Activated CD4-positive, alpha-beta T cell treated with anti-CD3 and anti-CD28 coated beads, Interleukin-10, Interleukin-2, amounts not matched to agents 100 ng/mL and 50 ng/mL, durations not matched to agents 16 hours and 8 hours (primary cell): ENCODE measurements at regions not wholly inside any gene's neighbourhood (a gene's known extent, or its start where the extent isn't known, plus 50 kb on each side); places are given as distances from the start of the nearest gene placed in this dataset.

Experiments
- DNase-seq: peaks from one replicate; pipeline ENCODE4 v3.0.0-alpha.2; 2020

DNA sequence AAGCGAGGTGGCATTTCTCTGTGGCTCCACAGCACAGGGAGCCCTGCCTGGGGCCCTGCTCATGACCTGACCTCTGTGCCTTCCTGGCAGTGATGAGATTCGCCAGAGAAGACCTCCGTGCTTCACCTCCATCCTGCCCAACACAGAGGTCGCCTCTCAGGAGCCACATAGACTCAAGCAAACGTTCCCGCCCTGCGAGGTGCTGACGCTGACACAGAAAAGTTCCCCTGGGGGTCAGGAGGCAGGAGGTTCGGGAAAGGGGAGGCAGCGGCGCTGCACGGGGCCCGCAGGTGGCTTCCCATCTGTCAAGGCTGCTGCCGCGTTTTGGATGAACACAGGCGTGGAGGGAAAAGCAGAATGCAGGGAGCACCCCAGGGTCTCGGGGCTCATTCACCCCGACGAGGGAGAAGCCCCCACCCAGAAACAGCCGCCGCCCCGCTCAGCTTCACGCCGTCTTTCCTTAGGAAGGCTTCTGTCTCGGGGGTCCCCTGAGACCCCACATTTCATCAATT is 579.6 kb upstream of the SALL3 start:
- DNase-seq = no peak

DNA sequence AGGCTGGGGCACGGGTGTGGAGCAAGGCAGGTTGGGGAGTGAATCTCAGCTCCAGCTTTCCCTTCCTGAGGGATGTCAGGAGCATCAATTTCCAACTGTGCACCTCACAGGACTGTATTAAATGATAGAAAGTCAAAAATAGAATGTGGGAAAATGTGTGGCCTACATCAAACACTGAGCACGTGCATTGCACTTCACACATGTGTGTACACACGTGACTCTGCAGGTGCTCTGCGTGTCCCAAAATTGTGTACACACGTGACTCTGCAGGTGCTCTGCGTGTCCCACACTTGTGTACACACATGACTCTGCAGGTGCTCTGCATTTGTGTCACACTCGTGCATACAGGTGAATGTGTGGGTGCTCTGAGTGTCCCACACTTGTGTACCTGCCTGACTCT is 577.2 kb upstream of the SALL3 start:
- no peak for DNase-seq

DNA sequence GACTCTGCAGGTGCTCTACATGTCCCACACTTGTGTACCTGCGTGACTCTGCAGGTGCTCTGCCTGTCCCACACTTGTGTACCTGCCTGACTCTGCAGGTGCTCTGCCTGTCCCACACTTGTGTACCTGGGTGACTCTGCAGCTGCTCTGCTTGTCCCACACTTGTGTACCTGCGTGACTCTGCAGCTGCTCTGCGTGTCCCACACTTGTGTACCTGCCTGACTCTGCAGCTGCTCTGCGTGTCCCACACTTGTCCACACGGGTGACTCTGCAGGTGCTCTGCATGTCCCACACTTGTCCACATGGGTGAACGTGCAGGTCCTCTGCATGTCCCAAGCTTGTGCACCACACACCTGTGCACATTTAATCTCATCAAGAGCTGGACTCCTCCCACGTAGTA is 576.7 kb upstream of the SALL3 start:
- DNase-seq = no peak

DNA sequence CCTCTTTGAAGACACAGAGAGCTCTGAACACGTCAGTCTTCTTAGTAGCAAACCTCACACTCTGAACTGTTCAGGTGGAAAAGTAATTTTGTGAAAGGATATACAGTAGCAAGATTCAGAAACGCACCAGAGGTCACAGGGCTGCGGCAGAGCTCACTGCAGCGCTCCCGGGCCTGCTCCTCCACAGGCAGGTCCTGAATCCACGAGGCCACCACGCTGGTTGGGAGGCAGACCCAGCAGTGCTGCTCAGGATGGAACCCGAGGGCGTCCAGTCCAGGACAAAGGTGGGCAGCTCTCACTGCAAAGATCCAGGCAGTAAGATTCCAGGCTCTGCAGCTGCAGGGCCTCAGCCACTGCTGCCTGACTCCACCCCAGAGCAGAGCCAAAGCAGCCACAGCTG is 576.2 kb upstream of the SALL3 start:
- DNase-seq = no peak

DNA sequence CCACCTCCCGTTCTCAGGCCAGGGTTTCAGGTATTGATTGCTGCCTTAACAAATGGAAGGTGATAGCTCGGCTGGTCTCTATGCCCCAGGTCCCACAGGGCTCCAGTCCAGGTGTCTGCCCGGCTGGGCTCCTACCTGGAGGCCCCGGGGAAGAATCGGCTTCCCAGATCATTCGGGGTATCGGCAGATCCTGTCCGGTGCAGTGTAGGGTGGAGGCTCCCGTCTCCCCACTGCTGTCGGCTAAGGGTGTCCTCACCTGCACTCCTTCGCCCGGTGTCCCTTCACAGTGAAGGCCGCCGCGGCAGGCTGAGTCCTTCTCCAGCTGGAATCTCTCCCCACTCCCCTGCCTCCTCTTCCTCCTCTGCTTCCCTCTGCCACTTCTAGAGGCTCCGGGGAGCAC is 573.9 kb upstream of the SALL3 start:
- DNase-seq = no peak

DNA sequence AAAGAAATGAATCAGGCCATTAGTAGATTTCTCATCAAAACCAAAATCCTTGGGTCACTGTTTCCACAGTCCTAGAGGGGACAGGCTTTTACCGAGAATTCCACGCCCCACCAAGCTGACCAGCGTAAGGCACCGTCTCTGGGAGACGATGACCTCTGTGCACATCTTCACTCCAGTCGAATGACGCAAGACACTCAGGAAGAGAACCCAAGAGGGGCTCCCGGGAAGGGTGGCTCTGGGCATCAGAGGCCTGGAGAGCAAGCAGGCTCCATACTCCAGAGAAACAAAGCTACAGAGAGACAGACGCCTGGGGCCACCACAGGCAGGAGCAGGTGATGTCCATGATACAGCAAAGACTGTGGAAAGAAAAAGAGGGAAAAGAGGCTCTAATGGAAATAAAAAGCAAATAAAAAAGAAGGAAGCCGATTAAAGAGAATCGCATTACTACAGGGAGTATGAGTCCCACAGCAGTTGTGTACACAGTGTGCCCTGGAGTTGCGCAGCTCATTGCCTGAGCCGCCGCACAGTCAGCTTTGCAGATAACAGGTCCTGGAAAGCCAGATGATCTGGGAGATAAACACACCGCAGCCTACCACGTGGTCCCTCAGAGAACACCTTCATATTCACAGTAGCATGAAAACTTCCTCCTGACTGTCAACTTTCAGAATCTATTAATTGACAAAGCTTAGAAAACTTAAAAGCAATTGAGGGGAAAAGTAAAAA is 572.7 kb upstream of the SALL3 start:
- DNase-seq = no peak

DNA sequence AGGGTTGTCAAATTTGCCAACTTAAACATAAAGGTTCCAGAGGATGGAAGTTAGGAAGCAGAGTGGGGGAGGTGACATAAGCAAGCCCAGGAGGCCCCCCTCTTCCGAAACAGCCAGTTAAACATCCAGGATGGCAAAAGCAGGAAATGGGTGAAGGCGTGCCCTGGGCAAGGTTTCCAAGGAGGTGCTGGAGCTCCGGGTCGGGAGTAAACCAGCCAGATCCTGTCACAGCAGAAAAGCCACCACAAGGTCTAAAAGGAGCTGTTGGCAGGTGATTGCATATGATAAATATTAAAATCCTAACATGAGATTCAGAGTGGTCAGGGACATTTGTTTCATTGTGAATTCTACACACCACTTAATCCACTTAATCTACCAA is 572.2 kb upstream of the SALL3 start:
- no peak for DNase-seq

DNA sequence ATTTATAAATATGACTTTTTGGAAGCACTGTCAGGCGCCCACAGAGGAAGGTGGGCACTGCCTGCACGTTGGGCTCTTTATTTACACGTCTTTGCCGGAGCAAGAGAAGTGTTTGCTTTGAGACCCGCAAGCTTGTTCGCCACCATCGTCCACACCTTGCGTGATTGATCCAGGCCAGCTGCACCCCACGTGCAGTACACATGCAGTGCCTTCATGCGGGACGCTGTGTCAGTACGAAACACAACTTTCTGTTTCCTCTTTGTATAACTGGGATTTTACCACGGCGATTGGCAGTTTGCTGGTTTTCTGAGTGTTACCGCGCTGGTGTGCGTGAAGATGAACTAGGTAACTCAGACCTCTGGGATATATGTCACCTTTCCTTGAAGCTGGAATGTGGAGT is 571.0 kb upstream of the SALL3 start:
- no peak for DNase-seq

DNA sequence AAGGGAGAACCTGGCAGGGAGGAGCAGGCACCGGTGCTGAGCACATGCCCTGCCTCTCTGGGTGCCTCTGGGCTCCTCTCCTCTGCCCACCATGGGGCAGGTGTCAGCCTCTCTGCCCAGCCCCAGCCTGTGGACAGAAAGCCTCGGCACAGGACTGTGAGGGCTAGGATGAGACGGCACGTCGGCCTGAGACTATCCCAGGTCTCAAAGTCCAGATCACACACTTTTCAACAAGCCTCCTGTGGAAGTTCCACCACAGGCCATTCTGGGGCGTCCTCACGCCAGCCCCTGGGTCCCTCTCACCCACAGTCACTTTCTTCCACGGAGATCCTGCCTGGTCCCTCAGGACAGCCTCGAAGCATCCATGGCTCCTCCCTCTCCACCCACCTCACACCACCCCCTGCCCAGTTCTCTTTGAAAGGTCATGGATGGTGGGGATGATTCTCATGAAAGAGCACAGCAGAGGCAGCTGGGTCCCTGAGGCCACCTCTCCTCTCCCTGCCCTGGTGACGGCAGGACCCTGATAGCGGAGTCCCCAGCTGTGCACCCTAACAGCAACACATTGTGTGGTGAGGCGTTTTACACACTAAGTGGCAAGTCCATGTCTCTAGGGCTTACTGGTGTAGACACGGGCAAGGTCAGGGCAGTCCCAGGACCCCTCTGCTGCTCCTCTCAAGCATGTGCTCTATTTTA is 569.4 kb upstream of the SALL3 start:
- no peak for DNase-seq

DNA sequence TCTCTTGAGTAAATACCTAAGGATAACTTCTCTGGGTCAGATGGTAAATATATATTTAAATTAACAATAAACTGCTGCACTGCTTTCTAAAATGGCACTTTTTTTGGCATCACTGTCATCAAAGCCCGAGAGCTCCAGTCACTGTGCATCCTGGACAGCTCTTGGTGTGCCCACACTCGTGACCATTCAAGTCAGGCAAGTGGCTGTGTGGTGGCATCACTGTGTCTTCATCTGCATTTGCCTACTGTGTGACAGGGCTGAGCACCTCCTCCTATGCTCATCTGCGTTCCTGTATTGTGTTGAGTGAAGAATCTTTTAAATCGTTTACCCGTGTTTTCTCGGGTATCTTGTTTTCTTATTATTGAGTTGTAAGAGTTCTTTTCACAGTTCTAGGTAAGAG is 568.1 kb upstream of the SALL3 start:
- DNase-seq = no peak

DNA sequence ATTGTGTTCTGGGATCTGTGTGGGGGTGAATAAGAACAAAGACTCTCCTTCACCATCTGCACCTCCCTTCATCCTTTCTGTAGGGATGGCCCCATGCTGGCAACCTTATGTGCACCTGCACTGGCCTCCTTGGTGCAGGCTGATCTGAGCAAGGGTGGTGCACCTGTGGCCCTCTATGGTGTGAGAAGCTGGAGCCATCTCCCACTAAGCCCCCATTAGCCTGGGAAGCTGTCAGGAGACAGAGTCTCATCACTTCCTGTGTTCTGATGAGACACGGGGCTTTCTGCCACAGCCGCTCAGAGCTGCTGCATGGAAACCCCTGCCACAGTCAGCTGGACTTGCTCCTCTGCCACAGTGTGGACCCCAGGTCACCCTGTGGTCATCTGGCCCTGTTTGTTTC is 565.3 kb upstream of the SALL3 start:
- DNase-seq = no peak

DNA sequence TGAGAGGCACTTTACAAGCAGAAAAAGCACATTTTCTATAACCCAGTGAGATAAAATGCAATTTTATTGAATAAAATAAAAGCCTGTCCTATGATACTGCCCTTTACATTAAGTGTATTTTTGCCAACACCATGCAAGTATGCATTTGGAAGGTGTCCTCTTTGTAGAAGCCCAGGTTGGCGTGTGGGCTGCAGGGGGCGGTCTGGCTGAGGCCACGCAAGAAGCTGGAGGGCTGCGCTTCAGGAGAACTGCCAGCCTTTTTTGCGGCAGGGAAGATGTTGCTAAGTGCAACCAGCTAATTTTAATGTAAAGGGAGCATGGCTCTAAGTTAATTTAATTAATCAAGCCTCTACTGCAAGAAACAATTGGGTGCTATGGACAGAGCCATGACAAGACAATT is 562.8 kb upstream of the SALL3 start:
- no peak for DNase-seq

DNA sequence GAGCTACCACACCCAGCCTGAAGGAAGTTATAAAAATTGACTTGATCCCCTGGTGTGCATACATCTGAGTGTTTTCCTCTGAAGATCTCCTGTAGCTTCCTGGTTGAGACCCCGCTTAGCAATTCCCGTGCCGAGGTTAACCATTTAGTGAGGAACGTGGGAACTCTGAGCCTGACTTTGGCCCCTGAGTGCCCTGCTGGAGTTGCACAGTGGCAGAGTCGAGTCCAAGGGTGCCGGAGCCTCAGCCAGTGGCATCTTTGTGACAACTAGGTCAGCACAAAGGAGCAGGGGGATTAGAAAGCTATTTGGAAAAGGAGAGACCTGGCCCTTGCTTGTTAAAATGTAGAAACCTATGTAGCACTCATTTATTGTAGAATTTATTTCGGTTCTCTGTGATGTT is 561.2 kb upstream of the SALL3 start:
- DNase-seq = no peak

DNA sequence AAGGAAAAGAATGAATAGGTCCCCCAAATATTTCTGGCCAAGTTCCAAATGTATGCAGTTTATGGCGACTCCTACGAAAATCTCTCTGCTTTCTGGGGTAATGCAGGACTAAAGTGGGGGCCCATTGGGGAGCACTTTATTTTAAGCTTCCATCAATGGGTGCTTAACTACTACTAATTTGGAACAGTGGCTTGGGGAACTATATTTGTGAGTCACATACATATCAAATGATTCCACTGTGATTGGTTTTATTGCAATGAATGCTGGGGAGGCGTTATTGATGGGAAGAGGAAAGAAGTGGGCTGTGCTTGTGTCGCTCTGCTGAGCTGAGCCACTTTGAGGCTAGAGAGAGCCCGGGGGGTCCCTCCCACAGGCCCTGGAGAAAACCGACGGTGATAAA is 560.4 kb upstream of the SALL3 start:
- DNase-seq = no peak

DNA sequence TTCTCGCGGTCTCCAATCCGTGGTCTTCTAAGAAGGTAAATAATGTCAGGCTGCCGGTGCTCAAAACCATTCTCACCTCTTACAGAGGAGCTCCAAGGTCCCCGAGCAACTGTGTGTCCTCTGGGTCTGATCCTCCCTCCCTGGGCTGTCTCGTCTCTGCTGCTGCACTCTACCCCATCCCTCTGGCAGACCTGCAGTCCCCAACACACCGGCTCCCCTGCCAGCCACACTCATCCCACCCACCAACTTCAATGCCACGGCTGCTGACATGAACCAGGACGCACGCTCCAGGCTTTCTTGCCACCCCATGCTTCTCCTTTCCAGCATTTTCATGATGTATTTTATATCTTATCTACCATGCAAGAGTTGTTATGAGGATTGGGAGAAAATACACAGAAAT is 559.5 kb upstream of the SALL3 start:
- DNase-seq = no peak

DNA sequence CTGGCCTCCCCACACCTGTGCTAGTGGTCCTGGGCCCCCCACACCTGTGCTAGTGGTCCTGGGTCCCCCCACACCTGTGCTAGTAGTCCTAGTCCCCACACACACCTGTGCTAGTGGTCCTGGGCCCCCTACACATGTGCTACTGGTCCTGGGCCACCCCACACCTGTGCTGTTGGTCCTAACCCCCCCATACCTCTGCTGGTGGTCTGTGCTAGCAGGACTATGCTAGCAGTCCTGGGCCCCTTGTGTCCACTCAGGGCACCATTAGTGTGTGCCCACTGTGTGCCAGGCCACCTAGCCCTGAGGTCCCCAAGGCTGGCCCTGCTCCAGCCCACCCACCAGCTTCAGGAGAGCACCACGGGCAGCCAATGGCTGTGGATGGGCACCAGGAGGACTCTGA is 558.2 kb upstream of the SALL3 start:
- DNase-seq = no peak

DNA sequence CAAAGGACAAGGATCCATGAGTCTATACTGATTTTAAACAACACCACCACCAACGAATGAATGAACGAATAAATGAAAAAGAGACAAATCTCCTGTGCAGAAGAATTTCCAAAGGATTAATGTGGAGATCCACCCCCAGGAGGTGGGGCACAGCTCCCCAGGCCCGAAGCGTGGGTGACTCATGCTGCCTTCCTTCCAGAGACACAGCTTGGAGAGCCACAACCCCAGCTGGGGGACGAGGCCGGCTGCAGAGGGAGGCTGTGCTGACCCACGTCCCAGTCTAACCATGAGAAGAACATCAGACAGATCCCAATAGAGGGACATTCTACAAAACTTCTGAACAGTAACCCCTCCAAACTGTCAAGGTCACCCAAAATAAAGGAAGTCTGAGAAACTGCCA is 557.3 kb upstream of the SALL3 start:
- DNase-seq = no peak

DNA sequence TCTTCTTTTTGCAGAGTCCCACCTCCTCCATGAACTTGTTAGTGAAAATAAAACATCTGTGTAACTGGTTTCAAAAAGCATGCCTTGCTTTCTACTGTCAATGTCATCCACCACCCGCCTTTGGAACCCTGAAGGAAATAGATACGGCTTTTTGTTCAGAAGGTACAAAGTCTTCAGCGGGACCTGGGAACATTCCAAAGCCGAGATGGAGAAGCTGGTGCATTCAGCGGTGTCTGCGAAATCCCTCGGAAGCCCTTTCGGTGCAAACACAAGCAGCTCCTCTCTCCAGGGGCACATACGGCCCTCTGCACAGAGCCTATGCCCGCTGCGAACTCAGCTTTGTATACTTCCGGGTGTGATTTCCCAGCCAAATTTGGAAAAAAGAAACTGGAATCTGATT is 555.8 kb upstream of the SALL3 start:
- no peak for DNase-seq

DNA sequence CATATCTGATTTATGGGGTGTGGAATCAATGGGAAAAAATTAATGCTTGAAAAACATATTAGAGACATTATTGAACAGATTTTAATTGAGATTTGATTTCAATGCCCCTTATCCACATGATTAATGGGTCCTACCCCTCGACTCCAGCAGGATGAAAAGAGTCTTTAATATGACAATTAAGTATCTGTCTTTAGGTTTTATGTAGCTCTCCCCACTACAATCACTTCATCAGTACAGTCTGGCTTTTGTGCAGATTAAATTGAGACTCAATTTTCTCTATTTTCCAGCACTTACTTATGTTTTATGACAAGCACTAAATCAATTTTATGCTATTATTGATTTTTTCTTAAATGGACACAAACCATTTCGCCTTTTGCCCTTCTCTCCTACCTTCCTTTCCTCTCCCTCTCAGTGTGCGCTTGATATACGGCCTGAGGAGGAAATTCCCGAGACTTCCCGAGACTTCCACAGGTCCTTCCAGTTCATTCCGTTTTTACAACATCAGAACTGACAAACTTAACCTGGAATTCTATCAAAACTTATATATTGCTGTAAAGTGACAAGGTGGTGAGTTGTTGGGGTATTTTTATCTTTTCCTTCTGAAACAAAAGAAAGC is 555.1 kb upstream of the SALL3 start:
- no peak for DNase-seq

DNA sequence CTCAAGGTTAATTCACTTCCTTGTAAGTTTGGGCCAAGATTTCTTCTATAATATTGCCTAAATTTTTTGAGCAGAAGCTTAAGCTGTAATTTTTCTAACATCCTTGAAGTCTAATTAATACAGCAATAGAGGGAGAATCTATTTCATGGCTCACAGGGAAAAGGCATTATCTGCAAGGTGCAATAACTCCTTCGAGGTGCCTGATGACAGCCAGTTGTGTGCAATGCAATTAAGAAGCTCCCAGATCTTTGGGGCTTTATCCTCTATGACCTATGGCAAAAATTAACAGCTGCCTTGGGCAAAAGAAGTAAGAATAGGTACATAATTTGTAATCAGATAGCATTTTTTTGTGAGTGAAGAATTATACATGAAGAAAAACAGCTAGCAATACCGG is 554.6 kb upstream of the SALL3 start:
- DNase-seq = no peak

DNA sequence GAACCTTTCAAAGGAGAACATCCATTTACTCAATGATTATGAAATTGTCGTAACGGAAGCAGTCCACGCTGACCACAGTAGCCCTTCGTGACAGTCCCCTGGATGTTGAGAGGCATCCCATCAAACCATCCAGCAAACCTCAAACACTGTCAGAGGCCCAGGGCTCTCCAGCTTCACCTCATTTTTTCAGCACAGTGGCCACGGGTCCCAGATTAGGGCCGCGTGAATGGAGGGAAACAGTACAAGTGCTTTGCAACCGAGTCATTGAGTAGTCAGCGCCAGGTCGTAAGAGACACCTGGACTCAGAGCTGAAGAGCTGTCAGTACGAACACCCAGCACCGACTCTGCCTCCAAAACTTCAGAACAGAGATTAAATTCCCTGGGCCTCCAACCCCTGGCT is 552.5 kb upstream of the SALL3 start:
- DNase-seq = no peak

DNA sequence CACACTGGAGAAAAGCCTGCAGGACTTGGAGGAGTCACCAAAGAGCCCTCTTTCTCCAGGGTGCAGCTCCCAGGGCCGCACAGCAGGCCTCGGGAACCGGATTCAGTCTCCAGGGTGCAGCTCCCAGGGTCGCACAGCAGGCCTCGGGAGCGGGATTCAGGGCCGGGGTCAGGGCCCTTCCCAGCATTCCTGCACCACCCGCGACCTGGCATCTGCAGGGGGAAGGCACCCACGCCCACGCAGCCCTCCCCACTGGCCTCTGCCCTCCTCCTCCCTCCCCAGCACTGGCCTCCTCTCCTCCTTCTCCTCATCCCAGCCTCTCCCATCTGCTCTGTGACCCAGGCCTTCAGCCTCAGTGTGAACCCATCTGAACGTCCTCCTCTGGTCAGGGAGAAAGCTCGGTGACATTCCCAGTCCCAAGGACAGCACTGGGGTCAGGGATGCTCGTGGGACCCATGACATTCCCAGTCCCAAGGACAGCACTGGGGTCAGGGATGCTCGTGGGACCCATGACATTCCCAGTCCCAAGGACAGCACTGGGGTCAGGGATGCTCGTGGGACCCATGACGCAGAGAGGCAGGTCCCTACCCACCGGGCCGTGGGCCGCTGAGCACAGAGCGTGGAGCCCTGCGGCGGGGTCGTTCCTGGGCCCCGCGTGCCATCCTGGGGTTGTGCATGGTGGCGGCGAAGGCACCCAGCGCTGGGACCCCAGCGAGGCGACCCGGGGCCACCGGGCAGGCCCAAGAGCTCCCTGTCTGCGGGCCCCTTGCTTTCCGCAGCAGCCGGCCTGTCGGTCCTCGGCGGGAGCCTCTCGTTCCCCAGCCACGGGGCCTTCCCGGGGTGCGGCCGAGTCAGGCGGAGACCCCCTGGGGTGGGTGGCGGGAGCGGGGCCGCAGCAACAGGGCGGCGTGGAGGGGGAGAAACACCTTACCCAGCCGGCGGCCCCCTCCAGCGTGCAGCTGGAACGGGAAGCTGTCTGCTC is 550.2 kb upstream of the SALL3 start:
- DNase-seq = no peak

DNA sequence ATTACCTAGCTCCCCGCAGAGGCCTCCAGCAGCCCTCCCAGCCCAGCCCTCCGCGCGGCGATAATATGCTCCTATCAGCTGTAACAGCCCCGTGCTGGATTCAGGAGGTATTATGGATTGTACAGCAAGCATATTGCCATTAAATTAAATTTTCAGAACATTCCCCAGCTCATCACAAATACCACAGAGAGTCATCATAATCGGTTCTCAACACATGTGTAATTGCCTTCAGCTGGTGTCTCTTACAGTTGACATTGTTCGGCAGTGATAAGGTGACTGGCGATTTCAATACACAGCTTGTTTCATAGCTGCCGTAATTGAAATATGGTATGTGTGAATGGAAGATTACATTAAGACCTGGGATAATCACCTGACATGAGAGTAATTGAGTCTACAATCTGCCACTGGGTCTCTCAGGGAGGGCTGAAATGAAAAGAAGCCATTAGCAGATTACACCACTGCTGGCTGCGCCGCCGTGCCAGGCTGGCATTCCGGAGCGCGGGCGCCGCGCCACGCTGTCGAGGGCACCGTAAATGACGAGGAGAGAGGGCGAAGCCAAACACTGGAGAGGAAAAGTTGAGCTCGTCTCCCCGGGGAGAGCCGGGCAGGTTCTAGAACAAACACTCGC is 549.4 kb upstream of the SALL3 start:
- DNase-seq = no peak
